OCI-LY7 (cell line): ENCODE measurements at regions not wholly inside any gene's neighbourhood (a gene's known extent, or its start where the extent isn't known, plus 50 kb on each side); places are given as distances from the start of the nearest gene placed in this dataset.

ENCODE experiments used
- BruUV-seq: library from RNA; stranded (reverse); fragments of 400-500 nt; replicated peaks from 2 replicates; lab custom pipeline; 2021; lab: Mats Ljungman, UMichigan
- CTCF ChIA-PET: fragments of 300-600 bp; sonication (Branson Sonifier 250); formaldehyde crosslinking; loops from one replicate; lab custom pipeline; 2022; ENCODE audit warnings: antibody characterized with exemption; ENCODE audit not compliant: unreplicated experiment; lab: Charles Lee
- POLR2A ChIA-PET: fragments of 300-600 bp; sonication (Branson Sonifier 250); formaldehyde crosslinking; loops from one replicate; lab custom pipeline; 2022; ENCODE audit warnings: antibody characterized with exemption; lab: Charles Lee
- DNase-seq: peaks from one replicate; pipeline ENCODE4 v3.0.0-alpha.2; 2015; ENCODE audit warnings: low spot score
- H2AFZ ChIP-seq: fragments of 200-600 bp; sonication (generic), shearing (Covaris generic); 2 replicates; pipeline ENCODE4 v1.6.1; 2014; ENCODE audit warnings: mild to moderate bottlenecking, antibody characterized with exemption, low read length, moderate library complexity
- H3K27ac ChIP-seq: fragments of 200-600 bp; sonication (generic); 2 replicates; pipeline ENCODE4 v1.5.1; 2014; ENCODE audit warnings: mixed run types, low read depth, mild to moderate bottlenecking, moderate library complexity, low read length, inconsistent platforms; ENCODE audit not compliant: poor library complexity, severe bottlenecking
- H3K36me3 ChIP-seq: fragments of 200-600 bp; sonication (generic); 2 replicates; pipeline ENCODE4 v1.6.1; 2014; ENCODE audit warnings: mild to moderate bottlenecking, antibody characterized with exemption, low read length, moderate library complexity, mixed read lengths; ENCODE audit not compliant: insufficient read depth
- H3K4me1 ChIP-seq: fragments of 200-600 bp; sonication (generic); 2 replicates; pipeline ENCODE4 v1.5.1; 2014; ENCODE audit warnings: mild to moderate bottlenecking, low read length; ENCODE audit not compliant: insufficient read depth, poor library complexity, severe bottlenecking
- H3K4me2 ChIP-seq: fragments of 200-600 bp; sonication (generic); 2 replicates; pipeline ENCODE4 v1.6.1; 2014; ENCODE audit warnings: mild to moderate bottlenecking, low read length
- H3K4me3 ChIP-seq: fragments of 200-600 bp; sonication (generic); 2 replicates; pipeline ENCODE4 v1.5.1; 2014; ENCODE audit warnings: mild to moderate bottlenecking, low read depth, low read length; ENCODE audit not compliant: poor library complexity, severe bottlenecking
- H3K79me2 ChIP-seq: fragments of 200-600 bp; sonication (generic); 2 replicates; pipeline ENCODE4 v1.6.1; 2016; ENCODE audit warnings: low read depth, mild to moderate bottlenecking, low read length, moderate library complexity, mixed read lengths; ENCODE audit not compliant: insufficient read depth
- H3K9me2 ChIP-seq: fragments of 200-600 bp; sonication (generic); 2 replicates; pipeline ENCODE4 v1.6.1; 2016; ENCODE audit warnings: mild to moderate bottlenecking, low read length, mixed read lengths; ENCODE audit not compliant: insufficient read depth
- H3K9me3 ChIP-seq: fragments of 200-600 bp; sonication (generic); 2 replicates; pipeline ENCODE4 v1.6.1; 2014; ENCODE audit warnings: mild to moderate bottlenecking, mixed run types, low read length, mixed read lengths
- H4K20me1 ChIP-seq: fragments of 200-600 bp; sonication (generic); 2 replicates; pipeline ENCODE4 v1.6.1; 2014; ENCODE audit warnings: mild to moderate bottlenecking, antibody characterized with exemption, low read length, moderate library complexity, mixed read lengths; ENCODE audit not compliant: insufficient read depth
- CTCF ChIP-seq: fragments of 200-600 bp; sonication (generic); conservative IDR thresholded peaks from 2 replicates; pipeline ENCODE4 v1.5.1; 2014; ENCODE audit warnings: mild to moderate bottlenecking, antibody characterized with exemption, low read length, moderate library complexity, mixed read lengths
- EZH2phosphoT487 ChIP-seq: fragments of 200-600 bp; sonication (generic); IDR thresholded peaks from 2 replicates; pipeline ENCODE4 v1.6.1; 2018; ENCODE audit warnings: low read depth, borderline replicate concordance, mild to moderate bottlenecking, mixed run types, antibody characterized with exemption, low read length, moderate library complexity, mixed read lengths
- intact Hi-C: fragments of 100-400 bp; cut with micrococcal nuclease; formaldehyde crosslinking; loops from one replicate; pipeline ENCODE4 v1.10.0; 2022; ENCODE audit not compliant: unreplicated experiment

GRCh38 chr14:39762576-39763401, 330.6 kb upstream of the FBXO33 start:
- peak overlapping the region; percentile 54 for H3K4me3 ChIP-seq

GRCh38 chr14:39755269-39755878, 323.1 kb upstream of the FBXO33 start:
- no peaks in the 10 kb centered on the region for H3K9me2 ChIP-seq
- H3K9me3 ChIP-seq: no peaks in the 10 kb centered on the region
- DNase-seq: no peak
- H4K20me1 ChIP-seq: no peaks in the 10 kb centered on the region
- H3K27ac ChIP-seq: no peak overlapping the region
- no TSS peak for BruUV-seq
- H3K36me3 ChIP-seq: no peaks in the 10 kb centered on the region
- no peaks in the 10 kb centered on the region for H3K79me2 ChIP-seq
- no peak overlapping the region for H3K4me2 ChIP-seq
- TF ChIP-seq EZH2phosphoT487: no peak
- TF ChIP-seq CTCF: no peak
- no peak overlapping the region for H3K4me3 ChIP-seq
- ChIA-PET CTCF (no interaction called here), POLR2A (no interaction called here)
- peaks cover 16% of the 10 kb centered on the region for H3K4me1 ChIP-seq
- intact Hi-C loops: no loop called here
- peak overlapping the region; percentile 62; the same call in 1 of the 2 replicates for H2AFZ ChIP-seq

More at GRCh38 chr14:39762576-39763401, 330.6 kb upstream of the FBXO33 start:
- DNase-seq: peak; percentile 78
- BruUV-seq: no TSS peak
- H3K9me3 ChIP-seq: no peaks in the 10 kb centered on the region; the same call in 1 of the 2 replicates
- peaks cover 75% of the 10 kb centered on the region for H3K4me1 ChIP-seq
- intact Hi-C loops: no loop called here
- no peaks in the 10 kb centered on the region for H3K36me3 ChIP-seq
- peak overlapping the region; percentile 65 for H3K4me2 ChIP-seq
- peak overlapping the region; percentile 84 for H3K27ac ChIP-seq
- TF ChIP-seq CTCF: no peak
- no peak for TF ChIP-seq EZH2phosphoT487
- no peaks in the 10 kb centered on the region for H3K9me2 ChIP-seq
- peak overlapping the region; percentile 89 for H2AFZ ChIP-seq
- ChIA-PET POLR2A (interaction anchor here (0.7 to 1.8 kb wide), 4 partner anchors 9 to 472 kb away, joined by 3 to 8 read pairs (median 4); no protein-coding TSS in a partner anchor), CTCF (no interaction called here)
- no peaks in the 10 kb centered on the region for H4K20me1 ChIP-seq
- no peaks in the 10 kb centered on the region for H3K79me2 ChIP-seq
